OCI-LY1 (cell line): ENCODE measurements at regions not wholly inside any gene's neighbourhood (a gene's known extent, or its start where the extent isn't known, plus 50 kb on each side); places are given as distances from the start of the nearest gene placed in this dataset.

Experiments
- CTCF ChIP-seq: fragments of 200-600 bp; sonication (generic), shearing (Covaris generic); IDR thresholded peaks from 2 replicates; pipeline ENCODE4 v1.5.1; 2017; ENCODE audit warnings: mild to moderate bottlenecking, antibody characterized with exemption, low read length, moderate library complexity, mixed read lengths
- EZH2 ChIP-seq: fragments of 200-600 bp; sonication (generic), shearing (Covaris generic); IDR thresholded peaks from 2 replicates; pipeline ENCODE4 v1.8.0; 2017; ENCODE audit warnings: borderline replicate concordance, mixed run types, mild to moderate bottlenecking, antibody characterized with exemption, low read length, moderate library complexity, mixed read lengths

GRCh38 chr11:11068113-11068512 is 210.3 kb upstream of the ZBED5 start:
- TF ChIP-seq CTCF: no peak
- no peak for TF ChIP-seq EZH2
